NCI-H2196 (cell line): ENCODE measurements at regions not wholly inside any gene's neighbourhood (a gene's known extent, or its start where the extent isn't known, plus 50 kb on each side); places are given as distances from the start of the nearest gene placed in this dataset.
"Not testable (repeated sequence)": the region's sequence is repeated elsewhere in the genome, so short reads cannot be mapped to it uniquely, and the experiment has no call there.

Experiments used
- DNase-seq: peaks from one replicate; lab custom pipeline; 2025; ENCODE audit not compliant: unreplicated experiment; lab: John Stamatoyannopoulos, UW

DNA sequence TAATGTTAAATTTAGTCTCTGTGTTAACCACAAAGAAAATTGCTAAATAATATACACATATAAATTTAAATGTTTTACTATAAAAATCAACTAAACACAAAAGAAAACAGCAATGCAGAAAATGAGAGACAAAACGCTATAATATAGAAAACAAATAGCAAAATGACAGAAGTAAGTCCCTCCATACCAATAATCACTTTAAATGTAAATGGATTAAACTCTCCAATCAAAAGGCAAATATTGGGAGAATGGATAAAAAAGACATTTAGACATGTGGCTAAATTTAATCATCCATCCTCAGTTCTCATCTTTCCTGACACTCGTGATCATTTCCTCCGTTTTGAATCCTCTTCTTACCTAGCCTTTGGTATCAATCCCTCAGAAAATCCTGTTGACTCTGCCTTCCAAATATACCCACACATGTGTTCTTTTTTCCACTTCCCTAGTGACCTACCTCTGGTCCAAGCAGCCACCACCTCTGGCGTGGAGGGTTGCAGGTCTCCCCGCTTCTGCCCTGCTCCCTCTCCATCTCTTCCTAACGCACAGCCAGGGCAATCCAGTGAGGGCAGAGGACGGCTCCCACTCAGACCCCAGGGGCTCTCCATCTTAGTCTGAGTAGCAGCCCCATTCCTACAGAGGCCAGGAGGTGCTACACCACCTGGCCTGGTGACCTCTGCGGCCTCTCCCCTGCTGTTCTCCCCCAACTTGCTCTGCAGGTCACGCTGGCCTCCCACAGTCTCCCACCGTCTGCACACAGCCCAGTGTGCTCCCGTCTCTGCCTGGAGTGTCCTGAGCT, 149.2 kb downstream of the RNASET2 start:
- DNase-seq, result no peak

DNA sequence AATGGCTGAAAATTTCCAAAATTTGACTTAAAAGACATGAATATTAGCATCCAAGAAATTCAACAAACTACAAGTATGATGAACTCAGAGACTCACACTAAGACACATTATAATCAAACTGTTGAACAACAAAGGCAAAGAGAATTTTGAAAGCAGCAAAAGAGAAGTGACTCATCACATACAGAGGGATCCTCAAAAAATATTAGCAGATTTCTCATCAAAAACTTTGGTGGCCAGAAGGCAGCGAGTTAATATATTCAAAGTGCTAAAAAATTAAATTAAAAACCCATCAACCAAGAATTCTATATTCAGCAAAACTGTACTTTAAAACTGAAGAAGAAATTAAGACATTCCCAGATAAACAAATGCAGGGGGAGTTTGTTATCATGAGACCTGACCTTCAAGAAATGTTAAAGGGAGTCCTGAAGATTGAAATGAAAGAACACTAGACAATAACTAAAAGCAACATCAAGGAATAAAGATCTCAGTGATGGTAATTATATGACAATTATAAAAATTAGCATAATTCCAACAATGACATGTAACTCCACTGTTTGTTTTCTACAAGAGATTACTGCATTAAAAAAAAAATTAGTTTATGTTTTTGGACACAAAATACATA, 150.0 kb downstream of the RNASET2 start:
- no peak for DNase-seq

DNA sequence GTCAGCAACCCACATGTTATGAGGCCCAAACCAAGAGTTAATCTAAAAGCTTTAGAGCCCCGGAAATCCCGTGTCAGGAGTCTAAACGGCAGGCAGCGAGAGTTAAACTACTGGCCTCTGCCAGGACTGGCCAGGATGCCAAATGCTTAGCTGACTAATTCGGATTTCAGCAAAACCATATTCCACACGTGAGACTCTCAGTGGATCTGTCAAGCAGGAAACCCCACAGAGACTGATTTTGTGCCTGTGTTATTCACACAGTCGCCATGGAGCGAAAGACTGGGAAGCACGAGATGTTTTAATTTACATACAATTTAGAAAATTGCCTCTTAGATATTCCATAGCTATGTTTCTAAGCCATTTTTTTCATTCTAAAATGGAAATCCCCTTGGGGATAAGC, 152.9 kb downstream of the RNASET2 start:
- DNase-seq, result no peak

DNA sequence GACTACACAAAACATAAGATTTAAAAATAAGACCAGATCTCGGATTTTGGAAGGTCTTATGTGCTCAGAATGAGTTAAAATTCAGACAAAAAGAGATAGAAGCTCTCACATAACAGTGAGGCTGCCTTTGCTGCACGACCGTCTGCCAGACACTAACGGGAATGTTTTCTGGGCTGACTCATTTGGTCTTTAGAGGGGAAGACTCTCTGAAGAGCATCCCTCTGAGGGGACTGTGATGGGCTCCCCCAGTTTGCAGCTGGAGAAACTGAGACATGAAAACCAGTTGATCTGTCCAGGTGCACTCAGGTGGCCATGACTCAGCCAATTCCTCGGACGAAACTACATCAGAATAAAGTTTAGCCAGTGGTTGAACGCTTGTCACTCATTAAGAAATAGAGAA, 153.9 kb downstream of the RNASET2 start:
- DNase-seq, result no peak

DNA sequence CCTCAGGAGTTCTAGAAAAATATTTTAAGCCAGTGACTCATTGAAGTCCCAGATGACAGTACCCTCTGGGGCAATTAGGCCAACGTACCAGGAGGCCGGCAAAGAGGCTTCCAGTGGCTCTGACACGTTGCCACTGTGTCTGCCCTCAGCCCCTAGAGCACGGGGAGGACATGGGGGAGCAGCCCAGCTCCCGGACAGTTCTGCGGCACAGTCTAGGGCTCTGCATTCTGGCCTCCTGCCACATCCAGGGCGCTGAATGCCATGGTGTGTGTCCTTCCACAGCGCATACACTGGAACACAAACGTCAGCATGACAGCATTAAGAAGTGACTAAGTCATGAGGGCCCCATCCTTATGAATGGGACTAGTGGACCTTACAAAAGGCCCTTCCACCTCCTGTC, 156.2 kb downstream of the RNASET2 start:
- no peak for DNase-seq

DNA sequence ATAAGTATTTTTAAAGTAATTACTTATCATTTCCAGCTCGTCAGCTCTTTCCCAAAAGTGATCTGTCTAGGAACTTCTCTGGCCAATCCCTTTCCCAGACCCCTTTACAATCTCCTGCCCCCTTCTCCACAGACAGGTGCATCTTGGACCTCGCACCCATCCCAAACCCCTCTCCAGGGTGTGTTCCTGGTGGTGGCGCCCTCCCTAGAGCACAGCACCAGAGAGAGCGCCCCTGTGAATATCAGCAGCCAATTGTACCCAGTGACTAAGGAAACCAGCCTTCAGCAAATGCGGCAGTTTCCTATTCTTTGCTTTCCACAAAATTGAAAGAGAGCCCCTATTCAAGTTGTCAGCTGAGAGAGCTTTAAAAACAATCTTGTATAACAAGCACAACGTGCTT, 157.7 kb downstream of the RNASET2 start:
- DNase-seq, result no peak

DNA sequence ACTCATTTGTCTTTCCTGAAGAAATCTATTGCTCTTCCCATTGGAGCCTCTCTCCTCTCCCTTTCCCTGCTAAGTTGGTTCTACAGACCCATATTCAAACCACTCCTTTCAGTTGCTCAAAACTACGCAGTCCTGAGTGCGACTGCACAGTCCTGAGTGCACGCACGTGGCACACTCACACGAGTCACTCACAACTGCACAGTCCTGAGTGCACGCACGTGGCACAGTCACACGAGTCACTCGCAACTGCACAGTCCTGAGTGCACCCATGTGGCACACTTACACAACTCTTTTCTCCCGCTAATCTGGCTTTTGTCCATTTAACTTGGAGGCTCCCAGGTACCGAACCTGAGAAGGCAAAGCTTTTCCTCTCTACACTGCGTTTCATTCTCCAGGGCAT, 159.7 kb downstream of the RNASET2 start:
- no peak for DNase-seq

DNA sequence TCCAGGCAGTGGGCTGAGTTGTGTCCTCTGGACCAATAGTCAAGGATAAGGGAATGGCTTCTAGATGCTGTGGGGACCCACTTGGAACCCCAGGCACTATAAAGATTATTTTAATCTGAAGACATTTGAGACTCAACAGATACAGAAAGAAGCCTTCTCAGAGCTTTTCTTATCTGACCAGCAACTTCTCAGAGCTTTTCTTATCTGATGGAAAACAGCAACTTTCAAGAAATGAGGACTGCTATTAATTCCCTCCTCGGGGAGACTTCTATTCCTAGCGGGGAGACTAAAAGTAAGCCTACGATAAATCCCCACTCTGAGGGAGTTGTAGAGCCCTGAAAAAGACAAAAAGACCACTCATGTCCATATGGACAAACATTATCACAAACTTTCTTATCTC, 160.5 kb downstream of the RNASET2 start:
- DNase-seq, result no peak

DNA sequence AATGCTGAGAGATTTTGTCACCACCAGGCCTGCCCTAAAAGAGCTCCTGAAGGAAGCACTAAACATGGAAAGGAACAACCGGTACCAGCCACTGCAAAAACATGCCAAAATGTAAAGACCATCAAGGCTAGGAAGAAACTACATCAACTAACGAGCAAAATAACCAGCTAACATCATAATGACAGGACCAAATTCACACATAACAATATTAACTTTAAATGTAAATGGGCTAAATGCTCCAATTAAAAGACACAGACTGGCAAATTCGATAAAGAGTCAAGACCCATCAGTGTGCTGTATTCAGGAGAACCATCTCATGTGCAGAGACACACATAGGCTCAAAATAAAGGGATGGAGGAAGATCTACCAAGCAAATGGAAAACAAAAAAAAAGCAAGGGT, 163.8 kb upstream of the RPS6KA2 start:
- not testable (repeated sequence) for DNase-seq

DNA sequence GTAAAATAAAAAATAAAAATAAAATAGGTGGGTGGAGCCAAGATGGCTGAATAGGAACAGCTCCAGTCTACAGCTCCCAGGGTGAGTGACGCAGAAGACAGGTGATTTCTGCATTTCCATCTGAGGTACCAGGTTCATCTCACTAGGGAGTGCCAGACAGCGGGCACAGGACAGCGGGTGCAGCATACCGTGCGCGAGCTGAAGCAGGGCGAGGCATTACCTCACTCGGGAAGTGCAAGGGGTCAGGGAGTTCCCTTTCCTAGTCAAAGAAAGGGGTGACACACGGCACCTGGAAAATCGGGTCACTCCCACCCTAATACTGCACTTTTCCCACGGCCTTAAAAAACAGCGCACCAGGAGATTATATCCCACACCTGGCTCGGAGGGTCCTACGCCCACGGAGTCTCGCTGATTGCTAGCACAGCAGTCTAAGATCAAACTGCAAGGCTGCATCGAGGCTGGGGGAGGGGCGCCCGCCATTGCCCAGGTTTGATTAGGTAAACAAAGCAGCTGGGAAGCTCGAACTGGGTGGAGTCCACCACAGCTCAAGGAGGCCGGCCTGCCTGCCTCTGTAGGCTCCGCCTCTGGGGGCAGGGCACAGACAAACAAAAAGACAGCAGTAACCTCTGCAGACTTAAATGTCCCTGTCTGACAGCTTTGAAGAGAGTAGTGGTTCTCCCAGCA, 161.9 kb upstream of the RPS6KA2 start:
- DNase-seq, result not testable (repeated sequence)

DNA sequence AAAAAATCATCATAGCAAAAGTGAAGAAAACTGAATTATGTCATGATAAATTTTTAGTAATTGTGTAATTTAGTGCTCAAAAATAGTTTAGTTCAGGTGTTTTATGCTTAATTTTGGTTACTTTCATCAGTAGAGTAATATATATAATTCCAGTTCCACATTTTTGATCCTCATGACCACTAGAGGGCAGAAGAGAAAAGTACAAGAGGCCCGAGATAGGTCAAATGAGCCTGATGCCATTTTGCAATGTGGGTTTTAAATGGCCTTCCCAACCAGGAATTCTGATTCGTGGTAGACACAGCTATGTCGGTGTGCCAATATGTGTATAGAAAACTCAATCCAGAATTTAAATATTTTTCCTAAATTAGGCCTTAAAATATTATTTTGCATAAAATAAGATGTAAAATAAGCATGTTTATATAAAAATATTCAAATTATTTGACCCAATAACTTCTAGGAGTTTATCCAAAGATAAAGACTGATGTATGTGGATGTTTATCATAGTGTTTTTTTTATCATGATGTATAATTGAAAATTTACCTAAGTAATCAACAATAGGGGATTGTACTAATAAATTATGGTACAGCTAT, 159.7 kb upstream of the RPS6KA2 start:
- DNase-seq, result peak; percentile 38

DNA sequence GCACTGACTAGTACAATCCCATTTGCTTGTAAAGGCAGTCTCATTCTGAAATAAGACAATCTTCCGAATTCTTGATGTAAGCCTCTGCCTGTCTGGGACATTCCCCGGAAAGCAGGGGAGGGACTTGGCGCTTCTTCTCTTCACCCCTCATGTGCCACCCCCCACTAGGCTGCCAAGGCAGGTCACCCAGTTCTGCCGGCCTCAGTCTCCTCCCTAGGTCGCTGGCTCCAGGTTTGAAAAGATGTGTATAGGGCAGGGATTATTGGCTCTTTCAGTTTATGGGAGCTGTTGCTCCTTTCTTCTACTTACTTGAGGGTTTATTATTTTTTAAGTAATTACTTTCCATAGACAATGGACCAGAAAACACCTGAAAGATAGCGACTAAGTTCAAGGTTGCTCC, 158.1 kb upstream of the RPS6KA2 start:
- no peak for DNase-seq

DNA sequence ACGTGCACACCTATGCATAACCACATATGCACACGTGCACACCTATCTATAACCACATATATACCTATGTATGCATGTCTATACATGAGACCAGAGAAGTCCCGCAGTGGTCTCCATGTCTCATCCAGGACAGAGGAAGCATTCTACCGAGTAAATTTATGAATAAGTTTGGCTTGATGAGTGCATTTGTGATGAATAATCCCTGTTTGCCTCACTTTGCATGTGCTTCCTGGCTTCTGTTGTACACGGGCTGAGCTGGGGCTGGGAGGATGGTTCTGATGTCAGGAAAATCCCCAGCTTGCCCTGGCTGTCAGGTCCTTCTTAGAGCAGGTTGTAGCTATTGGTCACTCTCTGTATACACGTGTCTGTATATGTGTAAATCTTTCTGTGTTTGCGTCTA, 157.6 kb upstream of the RPS6KA2 start:
- no peak for DNase-seq

DNA sequence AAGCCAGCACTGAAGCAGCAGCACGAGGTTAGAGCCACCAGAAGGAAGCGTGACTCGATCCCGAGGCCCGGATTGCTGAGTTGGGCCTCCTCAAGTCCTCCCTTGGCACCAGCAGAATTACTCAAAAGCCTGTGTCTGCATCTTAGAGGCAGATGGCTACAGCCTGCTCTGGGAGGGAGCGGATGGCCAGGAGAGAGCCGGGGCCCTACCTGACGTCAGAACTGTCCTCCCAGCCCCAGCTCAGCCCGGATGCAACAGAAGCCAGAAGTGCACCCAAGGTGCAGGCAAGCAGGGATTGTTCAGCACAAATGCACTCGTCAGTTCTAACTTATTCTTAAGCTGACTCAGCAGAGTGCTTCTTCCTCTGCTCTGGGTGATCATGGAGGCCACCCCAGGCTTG, 155.5 kb upstream of the RPS6KA2 start:
- DNase-seq, result no peak

DNA sequence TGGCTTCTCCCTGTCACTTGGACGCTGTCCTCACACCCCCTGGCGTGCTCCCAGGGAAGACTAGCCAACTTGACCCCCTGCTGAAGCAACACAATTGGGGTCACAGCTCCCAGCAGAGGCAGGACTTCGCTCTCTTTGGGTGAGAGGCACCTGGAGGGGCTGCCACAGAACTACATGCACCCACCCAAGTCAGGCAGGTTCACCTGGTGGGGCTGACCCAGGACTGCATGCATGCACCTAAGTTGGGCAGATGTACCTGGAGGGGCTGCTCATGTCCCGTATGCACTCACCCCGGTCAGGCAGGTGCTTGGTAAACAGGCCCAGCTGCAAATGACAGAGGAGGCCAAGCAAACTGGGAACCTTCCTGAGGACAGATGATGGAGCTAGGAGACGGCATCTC, 154.3 kb upstream of the RPS6KA2 start:
- no peak for DNase-seq

DNA sequence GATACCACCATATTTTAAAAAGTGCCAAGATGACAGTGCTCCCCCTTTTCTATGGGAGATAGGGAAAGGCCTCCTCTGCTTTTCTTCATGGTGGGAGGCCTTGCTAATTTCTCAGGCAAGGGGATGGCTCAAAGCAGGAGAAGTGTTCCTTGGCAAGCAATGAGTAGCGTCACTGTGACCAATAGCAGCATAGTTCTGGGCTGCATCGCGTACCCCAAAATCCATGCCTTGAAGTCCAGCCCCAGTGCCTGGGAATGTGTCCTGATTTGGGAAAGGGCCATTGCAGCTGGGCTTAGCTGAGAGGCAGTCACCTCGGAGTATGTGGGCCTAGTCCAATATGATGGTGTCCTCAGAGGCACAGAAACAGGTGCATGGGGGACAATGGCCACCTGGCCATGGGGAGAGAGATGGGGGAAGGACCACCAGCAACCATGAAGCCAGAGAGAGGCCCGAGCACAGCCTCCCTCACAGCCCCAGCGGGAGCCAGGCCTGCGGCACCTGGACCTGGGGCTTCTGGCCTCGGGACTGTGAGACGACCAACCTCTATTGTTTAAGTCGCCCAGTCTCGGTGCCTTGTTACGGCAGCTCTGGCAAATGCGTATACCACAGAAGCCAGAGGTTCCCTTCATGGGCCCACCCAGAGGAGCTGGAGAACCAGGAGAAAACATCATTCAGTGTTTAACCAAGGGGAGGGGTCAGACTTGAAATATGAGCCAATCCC, 153.1 kb upstream of the RPS6KA2 start:
- DNase-seq, result no peak

DNA sequence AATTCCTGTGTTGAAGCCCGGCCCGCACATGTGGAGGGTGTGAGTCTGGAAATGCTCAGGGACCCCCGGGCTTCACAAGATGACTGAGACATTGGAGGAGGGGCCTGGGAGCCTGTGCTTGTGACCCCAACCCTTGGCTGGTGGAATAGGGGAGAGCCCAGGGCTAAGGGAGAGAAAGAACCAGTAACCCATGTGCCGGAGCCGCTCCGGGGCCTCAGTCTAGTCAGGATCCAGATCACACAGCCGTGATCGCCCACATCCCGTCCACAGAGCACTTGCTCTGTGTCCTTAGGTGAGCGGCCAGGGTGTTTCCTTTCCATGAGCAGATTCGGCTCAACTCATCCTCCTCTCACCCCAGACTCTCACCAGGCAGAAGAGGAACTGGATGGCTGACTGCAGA, 152.3 kb upstream of the RPS6KA2 start:
- DNase-seq, result no peak

DNA sequence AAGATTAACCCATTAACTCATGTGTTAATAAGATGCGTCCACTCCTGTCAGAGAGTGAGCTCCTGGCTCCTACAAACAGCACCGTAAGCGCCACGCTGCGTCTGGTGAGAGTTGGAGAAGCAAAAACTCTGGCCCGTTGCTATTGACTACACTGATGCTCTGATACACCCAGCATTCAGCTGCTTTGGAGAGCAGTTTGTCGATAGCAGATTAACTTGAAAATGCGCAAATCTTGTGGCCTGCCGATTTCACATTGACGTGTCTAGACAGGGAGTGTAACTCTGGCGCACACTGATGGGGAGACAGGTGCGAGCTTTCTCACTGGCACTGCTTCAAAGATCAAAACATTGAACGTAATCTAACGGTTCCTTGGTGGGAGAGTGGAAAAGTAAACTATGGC, 151.7 kb upstream of the RPS6KA2 start:
- no peak for DNase-seq

DNA sequence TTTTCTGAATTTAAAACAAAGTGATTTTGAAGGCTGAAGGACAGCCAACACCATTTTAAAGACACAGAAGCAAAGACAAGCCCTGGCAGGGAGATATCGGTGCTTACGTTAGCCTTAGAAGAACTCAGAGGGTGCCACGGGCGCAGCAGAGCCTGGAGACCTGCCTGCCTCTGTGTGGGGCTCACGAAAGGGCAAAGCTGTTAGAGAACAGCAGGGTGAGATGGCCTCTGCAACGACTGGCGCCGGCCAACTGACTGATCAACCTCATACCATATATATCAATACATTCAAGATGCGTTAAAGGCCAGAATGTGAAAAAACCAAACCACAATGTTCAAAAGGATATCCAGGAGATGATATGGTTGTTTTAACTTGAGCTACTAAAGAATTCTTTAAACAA, 151.0 kb upstream of the RPS6KA2 start:
- DNase-seq, result no peak

DNA sequence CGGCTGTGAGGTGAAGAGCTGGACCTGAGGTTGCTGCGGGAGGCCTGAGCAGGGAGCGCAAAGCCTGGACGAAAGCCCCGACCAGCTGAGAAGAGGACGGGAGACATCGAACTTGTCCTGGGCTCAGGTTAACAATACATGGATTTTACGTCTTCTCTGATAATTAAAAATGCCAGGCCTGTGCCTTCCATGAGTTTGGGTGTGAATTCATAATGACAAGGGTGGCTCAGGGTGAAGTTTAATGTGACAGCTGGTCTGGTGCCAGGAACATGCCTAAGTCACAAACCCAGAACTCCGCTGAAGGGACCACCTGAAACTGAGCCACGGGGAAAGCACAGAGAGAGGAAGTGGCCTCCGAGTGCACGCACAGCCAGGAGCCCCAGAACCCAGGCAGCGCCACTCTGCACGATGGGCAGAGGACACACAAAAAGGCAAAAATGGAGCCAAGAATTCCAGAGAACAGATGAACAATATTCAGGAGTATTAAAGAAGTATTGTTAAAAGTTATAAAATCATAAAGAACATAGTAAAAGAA, 150.1 kb upstream of the RPS6KA2 start:
- DNase-seq, result no peak

DNA sequence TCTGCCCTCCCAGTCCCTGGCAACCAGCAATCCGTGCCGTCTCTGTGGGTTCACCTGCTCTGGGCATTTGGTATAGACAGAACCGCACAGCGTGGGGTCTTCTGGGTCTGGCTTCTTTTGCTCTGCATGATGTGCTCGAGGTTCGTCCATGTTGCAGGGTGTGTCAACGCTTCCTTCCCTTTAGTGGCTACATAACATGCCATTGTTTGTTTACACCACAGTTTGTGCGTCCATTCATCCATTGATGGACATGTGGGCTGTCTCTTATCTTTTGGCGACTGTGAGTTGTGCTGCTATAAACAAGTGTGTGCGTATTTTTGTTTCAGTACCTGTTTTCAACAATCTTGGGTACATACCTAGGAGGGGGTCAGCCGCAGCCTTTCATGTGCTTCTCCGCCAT, 149.5 kb upstream of the RPS6KA2 start:
- DNase-seq, result no peak
